ENCODE measurements at regions not wholly inside any gene's neighbourhood (a gene's known extent, or its start where the extent isn't known, plus 50 kb on each side); places are given as distances from the start of the nearest gene placed in this dataset.

GRCh38 chr6:67300430-67301040, 1334.5 kb upstream of the ADGRB3 start:
- TF ChIP-seq, protein P1, sequence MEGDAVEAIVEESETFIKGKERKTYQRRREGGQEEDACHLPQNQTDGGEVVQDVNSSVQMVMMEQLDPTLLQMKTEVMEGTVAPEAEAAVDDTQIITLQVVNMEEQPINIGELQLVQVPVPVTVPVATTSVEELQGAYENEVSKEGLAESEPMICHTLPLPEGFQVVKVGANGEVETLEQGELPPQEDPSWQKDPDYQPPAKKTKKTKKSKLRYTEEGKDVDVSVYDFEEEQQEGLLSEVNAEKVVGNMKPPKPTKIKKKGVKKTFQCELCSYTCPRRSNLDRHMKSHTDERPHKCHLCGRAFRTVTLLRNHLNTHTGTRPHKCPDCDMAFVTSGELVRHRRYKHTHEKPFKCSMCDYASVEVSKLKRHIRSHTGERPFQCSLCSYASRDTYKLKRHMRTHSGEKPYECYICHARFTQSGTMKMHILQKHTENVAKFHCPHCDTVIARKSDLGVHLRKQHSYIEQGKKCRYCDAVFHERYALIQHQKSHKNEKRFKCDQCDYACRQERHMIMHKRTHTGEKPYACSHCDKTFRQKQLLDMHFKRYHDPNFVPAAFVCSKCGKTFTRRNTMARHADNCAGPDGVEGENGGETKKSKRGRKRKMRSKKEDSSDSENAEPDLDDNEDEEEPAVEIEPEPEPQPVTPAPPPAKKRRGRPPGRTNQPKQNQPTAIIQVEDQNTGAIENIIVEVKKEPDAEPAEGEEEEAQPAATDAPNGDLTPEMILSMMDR (IDR thresholded peaks at IDR 0.05; ENCODE audit: borderline replicate concordance): no peak
- intact Hi-C loops (cut with micrococcal nuclease): no loop called here
- Histone ChIP-seq H3K27me3 (ENCODE audit: low read depth) (no peaks in the 10 kb centered on the region), H3K27ac (replicated peaks) (no peak overlapping the region), H3K4me3 (no peak overlapping the region), H3K36me3 (no peaks in the 10 kb centered on the region), H3K4me1 (no peaks in the 10 kb centered on the region), H3K9me3 (replicated peaks) (peaks cover 13% of the 10 kb centered on the region)
- no peak for DNase-seq

- TF ChIP-seq, protein P1 (IDR thresholded peaks at IDR 0.05; ENCODE audit: borderline replicate concordance): no peak
- intact Hi-C loops (cut with micrococcal nuclease): no loop called here
- no peak for DNase-seq
- Histone ChIP-seq H3K9me3 (replicated peaks) (peaks cover 56% of the 10 kb centered on the region), H3K4me3 (no peak overlapping the region), H3K27me3 (ENCODE audit: low read depth) (no peaks in the 10 kb centered on the region), H3K36me3 (no peaks in the 10 kb centered on the region), H3K4me1 (no peaks in the 10 kb centered on the region), H3K27ac (replicated peaks) (no peak overlapping the region)
Measured at GRCh38 chr6:67292169-67292568, 1342.9 kb upstream of the ADGRB3 start.

DNA sequence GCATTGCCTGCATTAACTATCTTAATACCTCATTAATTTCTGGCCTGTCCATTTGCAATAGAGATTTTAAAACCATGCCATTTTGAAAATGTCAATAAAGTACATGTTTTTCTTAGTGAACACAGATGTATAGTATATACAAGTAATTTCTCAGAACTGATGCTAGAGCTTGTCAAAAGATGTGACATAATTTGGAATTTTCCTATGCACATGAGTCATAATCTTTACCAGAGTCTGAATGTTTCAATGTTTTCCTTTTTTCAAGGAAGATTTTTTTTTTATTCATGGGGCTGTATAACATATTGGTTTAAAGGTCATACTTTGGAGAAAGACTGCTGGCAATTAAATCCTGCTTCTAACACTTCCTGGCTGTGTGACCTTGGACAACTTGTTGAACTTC, 1347.5 kb upstream of the ADGRB3 start:
- Histone ChIP-seq H3K27me3 (ENCODE audit: low read depth) (no peaks in the 10 kb centered on the region), H3K27ac (replicated peaks) (no peak overlapping the region), H3K4me1 (no peaks in the 10 kb centered on the region), H3K4me3 (no peak overlapping the region), H3K36me3 (no peaks in the 10 kb centered on the region), H3K9me3 (replicated peaks) (peaks cover 55% of the 10 kb centered on the region)
- DNase-seq: no peak
- intact Hi-C loops (cut with micrococcal nuclease): no loop called here
- TF ChIP-seq, protein P1 (IDR thresholded peaks at IDR 0.05; ENCODE audit: borderline replicate concordance): no peak

GRCh38 chr6:67285770-67286495, 1349.1 kb upstream of the ADGRB3 start:
- Histone ChIP-seq H3K4me3 (no peak overlapping the region), H3K27me3 (ENCODE audit: low read depth) (no peaks in the 10 kb centered on the region), H3K4me1 (no peaks in the 10 kb centered on the region), H3K27ac (replicated peaks) (no peak overlapping the region), H3K36me3 (no peaks in the 10 kb centered on the region), H3K9me3 (replicated peaks) (peaks cover 48% of the 10 kb centered on the region)
- intact Hi-C loops (cut with micrococcal nuclease): no loop called here
- TF ChIP-seq, protein P1 (IDR thresholded peaks at IDR 0.05; ENCODE audit: borderline replicate concordance): no peak
- DNase-seq: no peak

DNA sequence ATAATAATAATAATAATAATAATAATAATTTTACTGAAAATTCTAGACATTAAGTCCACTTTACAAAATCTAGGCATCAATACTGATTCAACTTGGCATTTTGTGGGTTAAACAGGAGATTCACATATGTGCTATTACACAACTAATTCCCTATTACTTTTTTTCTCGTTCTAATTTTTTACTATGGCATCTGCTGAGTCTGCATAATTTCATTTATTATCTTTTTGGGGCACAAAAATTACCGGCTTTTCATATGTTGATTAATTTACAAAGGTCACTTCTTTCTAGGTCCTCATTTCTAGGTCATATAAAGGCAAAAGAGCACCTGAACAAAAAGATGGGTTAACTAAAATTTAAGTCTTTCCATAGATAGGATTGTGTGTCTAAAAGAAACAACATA, 1357.8 kb upstream of the ADGRB3 start:
- H3K36me3 ChIP-seq: no peaks in the 10 kb centered on the region
- no peak overlapping the region for H3K4me3 ChIP-seq
- TF ChIP-seq, protein P1 (IDR thresholded peaks at IDR 0.05; ENCODE audit: borderline replicate concordance): no peak
- no peaks in the 10 kb centered on the region for H3K9me3 ChIP-seq (replicated peaks)
- no peak overlapping the region for H3K27ac ChIP-seq (replicated peaks)
- no peaks in the 10 kb centered on the region for H3K27me3 ChIP-seq (ENCODE audit: low read depth)
- intact Hi-C loops (cut with micrococcal nuclease): no loop called here
- DNase-seq: no peak
- no peaks in the 10 kb centered on the region for H3K4me1 ChIP-seq

All from left ventricle myocardium inferior (tissue), 1 donor.